ENCODE measurements at regions not wholly inside any gene's neighbourhood (a gene's known extent, or its start where the extent isn't known, plus 50 kb on each side); places are given as distances from the start of the nearest gene placed in this dataset.

DNA sequence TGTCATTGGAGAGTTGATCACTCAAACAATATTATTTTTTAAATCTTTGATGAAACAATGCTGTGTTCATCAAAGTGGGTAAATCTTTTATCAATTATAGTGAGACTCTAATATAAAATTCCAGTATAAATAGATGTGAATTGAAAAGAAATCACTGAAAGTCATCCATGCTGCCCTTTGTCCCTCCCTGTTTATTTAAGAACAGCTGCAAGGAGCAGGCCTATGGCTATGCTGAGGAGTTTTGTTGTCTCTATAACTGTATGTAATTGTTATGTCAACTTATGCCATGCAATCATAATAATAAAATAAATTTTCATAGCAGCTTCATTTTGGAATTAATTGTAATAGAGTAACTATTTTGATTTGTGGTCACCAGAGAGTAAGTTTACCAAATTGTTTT is 1272.4 kb upstream of the ADGRL4 start:
- no peaks in the 10 kb centered on the region for H3K36me3 ChIP-seq (ENCODE audit: control insufficient read depth in 2 of 2, insufficient read depth in 2 of 2, low read length in 1 of 2)
- H3K4me3 ChIP-seq (ENCODE audit: low read depth in 1 of 2, low read length in 2 of 2) = no peak overlapping the region
- no peaks in the 10 kb centered on the region for H3K9me3 ChIP-seq (ENCODE audit: control insufficient read depth in 2 of 2, insufficient read depth in 1 of 2, low read depth in 1 of 2, low read length in 1 of 2)
- H3K4me1 ChIP-seq (ENCODE audit: control insufficient read depth in 2 of 2, insufficient read depth in 2 of 2, low read length in 1 of 2) = no peaks in the 10 kb centered on the region
- no peak overlapping the region for H3K27ac ChIP-seq (ENCODE audit: low read depth in 2 of 2, low read length in 1 of 2)
- H3K27me3 ChIP-seq (ENCODE audit: control insufficient read depth in 1 of 2, insufficient read depth in 2 of 2, low read length in 2 of 2) = no peaks in the 10 kb centered on the region

DNA sequence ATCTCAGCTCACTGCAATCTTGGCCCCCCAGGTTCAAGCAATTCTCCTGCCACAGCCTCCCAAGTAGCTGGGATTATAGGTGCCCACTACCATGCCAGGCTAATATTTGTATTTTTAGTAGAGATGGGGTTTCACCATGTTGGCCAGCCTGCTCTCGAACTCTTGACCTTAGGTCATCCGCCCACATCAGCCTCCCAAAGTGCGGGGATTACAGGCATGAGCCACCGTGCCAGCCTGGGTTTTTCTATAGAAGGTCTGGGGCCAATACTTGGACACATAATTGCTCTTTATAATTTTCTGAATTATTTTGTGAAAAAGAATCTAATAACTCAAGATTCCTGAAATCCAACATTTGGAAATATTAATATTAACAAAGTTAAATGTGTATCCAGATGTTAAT is 1267.7 kb upstream of the ADGRL4 start:
- no peak overlapping the region for H3K27ac ChIP-seq (ENCODE audit: low read depth in 2 of 2, low read length in 1 of 2)
- H3K27me3 ChIP-seq (ENCODE audit: control insufficient read depth in 1 of 2, insufficient read depth in 2 of 2, low read length in 2 of 2) = no peaks in the 10 kb centered on the region
- 91 to 93% methylated on average over 4 of the region's 4 CpGs for WGBS, 2 donors
- no peaks in the 10 kb centered on the region for H3K36me3 ChIP-seq (ENCODE audit: control insufficient read depth in 2 of 2, insufficient read depth in 2 of 2, low read length in 1 of 2)
- H3K9me3 ChIP-seq (ENCODE audit: control insufficient read depth in 2 of 2, insufficient read depth in 1 of 2, low read depth in 1 of 2, low read length in 1 of 2) = no peaks in the 10 kb centered on the region
- no peaks in the 10 kb centered on the region for H3K4me1 ChIP-seq (ENCODE audit: control insufficient read depth in 2 of 2, insufficient read depth in 2 of 2, low read length in 1 of 2)
- H3K4me3 ChIP-seq (ENCODE audit: low read depth in 1 of 2, low read length in 2 of 2) = no peak overlapping the region

DNA sequence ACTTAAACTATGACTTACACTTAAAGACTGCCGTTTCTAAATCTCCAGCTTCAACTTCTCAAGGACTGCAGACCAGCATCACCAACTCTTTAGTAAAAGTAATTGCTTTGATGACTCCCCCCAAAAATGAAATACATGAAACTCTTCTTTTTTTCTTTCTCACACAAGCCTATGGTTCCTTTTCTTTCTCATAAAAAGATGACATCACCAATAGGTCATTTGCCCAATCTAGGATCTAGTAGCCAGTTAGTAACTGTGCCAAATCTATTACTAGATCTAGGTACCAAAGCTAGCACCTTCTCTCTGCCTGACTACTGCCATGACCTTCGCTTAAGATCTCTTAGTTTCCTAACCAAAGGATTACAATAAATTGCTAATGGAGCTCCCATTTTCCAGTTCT is 1266.0 kb upstream of the ADGRL4 start:
- no peaks in the 10 kb centered on the region for H3K27me3 ChIP-seq (ENCODE audit: control insufficient read depth in 1 of 2, insufficient read depth in 2 of 2, low read length in 2 of 2)
- WGBS, 2 donors = 81 to 83% methylated on average over 2 of the region's 2 CpGs

DNA sequence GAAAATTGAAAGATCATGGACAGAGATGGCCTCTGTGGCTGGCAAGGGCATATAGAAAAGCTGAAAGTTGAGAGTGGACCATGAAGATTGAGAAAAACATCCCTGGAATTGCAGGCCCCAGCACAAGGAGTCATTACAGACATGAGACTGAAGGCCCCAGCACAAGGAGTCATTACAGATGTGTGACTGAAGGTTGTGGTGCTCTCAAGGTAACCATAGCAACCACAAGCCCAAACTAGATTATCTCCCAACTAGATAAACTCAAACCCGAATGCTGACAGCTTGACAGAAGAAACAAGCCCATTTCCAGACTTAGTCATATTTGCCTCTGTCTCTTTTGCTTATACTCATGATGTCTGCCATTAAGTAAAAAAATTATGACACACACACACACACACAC is 1252.1 kb upstream of the ADGRL4 start:
- Histone ChIP-seq H3K36me3 (ENCODE audit: control insufficient read depth in 2 of 2, insufficient read depth in 2 of 2, low read length in 1 of 2) (no peaks in the 10 kb centered on the region), H3K4me1 (ENCODE audit: control insufficient read depth in 2 of 2, insufficient read depth in 2 of 2, low read length in 1 of 2) (peaks cover 0 to 2% of the 10 kb centered on the region in 2 donors), H3K27ac (ENCODE audit: low read depth in 2 of 2, low read length in 1 of 2) (no peak overlapping the region), H3K9me3 (ENCODE audit: control insufficient read depth in 2 of 2, insufficient read depth in 1 of 2, low read depth in 1 of 2, low read length in 1 of 2) (peaks cover 6 to 9% of the 10 kb centered on the region in 2 donors), H3K27me3 (ENCODE audit: control insufficient read depth in 1 of 2, insufficient read depth in 2 of 2, low read length in 2 of 2) (no peaks in the 10 kb centered on the region), H3K4me3 (ENCODE audit: low read depth in 1 of 2, low read length in 2 of 2) (no peak overlapping the region)
- WGBS, 2 donors = 29 to 38% methylated on average over 1 of the region's 1 CpG

More for the DNA sequence above, 1266.0 kb upstream of the ADGRL4 start:
- H3K36me3 ChIP-seq (ENCODE audit: control insufficient read depth in 2 of 2, insufficient read depth in 2 of 2, low read length in 1 of 2) = no peaks in the 10 kb centered on the region
- H3K9me3 ChIP-seq (ENCODE audit: control insufficient read depth in 2 of 2, insufficient read depth in 1 of 2, low read depth in 1 of 2, low read length in 1 of 2) = no peaks in the 10 kb centered on the region
- H3K27ac ChIP-seq (ENCODE audit: low read depth in 2 of 2, low read length in 1 of 2) = no peak overlapping the region
- H3K4me3 ChIP-seq (ENCODE audit: low read depth in 1 of 2, low read length in 2 of 2) = no peak overlapping the region
- H3K4me1 ChIP-seq (ENCODE audit: control insufficient read depth in 2 of 2, insufficient read depth in 2 of 2, low read length in 1 of 2) = no peaks in the 10 kb centered on the region

DNA sequence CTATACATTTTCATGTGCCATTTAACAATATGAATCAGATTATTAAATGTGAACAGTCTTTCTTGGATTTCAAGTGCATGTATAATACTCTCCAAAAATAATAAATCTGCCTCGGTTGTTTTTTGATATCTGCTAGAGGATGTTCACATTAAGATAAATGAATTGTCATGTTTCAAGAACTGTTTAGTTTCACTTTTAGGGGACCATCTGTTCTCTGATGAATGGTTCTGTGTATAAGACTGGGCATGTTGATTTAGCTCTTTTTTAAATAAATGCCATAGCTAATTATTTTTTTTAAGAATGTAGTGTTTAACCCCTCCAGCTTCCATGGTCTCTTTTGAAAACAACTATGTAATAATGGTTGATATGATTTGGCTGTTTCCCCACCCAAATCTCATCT is 1245.1 kb upstream of the ADGRL4 start:
- no peaks in the 10 kb centered on the region for H3K9me3 ChIP-seq (ENCODE audit: control insufficient read depth in 2 of 2, insufficient read depth in 1 of 2, low read depth in 1 of 2, low read length in 1 of 2)
- H3K36me3 ChIP-seq (ENCODE audit: control insufficient read depth in 2 of 2, insufficient read depth in 2 of 2, low read length in 1 of 2) = no peaks in the 10 kb centered on the region
- no peak overlapping the region for H3K4me3 ChIP-seq (ENCODE audit: low read depth in 1 of 2, low read length in 2 of 2)
- no peaks in the 10 kb centered on the region for H3K4me1 ChIP-seq (ENCODE audit: control insufficient read depth in 2 of 2, insufficient read depth in 2 of 2, low read length in 1 of 2)
- no peaks in the 10 kb centered on the region for H3K27me3 ChIP-seq (ENCODE audit: control insufficient read depth in 1 of 2, insufficient read depth in 2 of 2, low read length in 2 of 2)
- no peak overlapping the region for H3K27ac ChIP-seq (ENCODE audit: low read depth in 2 of 2, low read length in 1 of 2)
- 15 to 34% methylated on average over 1 of the region's 1 CpG for WGBS, 2 donors

DNA sequence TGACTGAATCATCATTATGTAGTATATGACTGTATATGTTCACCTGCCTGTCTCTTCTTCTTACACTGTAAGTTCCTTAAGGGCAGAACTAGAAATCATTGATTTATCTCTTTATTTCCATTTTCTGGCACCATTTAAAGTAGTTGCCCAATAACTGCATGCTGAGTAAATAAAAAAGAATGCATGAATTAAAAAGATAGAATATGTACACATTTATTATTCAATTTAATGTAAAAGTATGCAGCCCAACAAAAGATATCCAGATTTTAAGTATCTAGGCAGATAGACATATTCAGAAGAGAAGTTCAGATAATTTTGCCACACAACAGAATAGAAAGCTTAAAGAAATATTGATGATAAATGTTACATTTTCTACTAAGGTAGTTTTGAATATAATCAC is 1244.6 kb upstream of the ADGRL4 start:
- Histone ChIP-seq H3K4me3 (ENCODE audit: low read depth in 1 of 2, low read length in 2 of 2) (no peak overlapping the region), H3K36me3 (ENCODE audit: control insufficient read depth in 2 of 2, insufficient read depth in 2 of 2, low read length in 1 of 2) (no peaks in the 10 kb centered on the region), H3K27me3 (ENCODE audit: control insufficient read depth in 1 of 2, insufficient read depth in 2 of 2, low read length in 2 of 2) (no peaks in the 10 kb centered on the region), H3K4me1 (ENCODE audit: control insufficient read depth in 2 of 2, insufficient read depth in 2 of 2, low read length in 1 of 2) (no peaks in the 10 kb centered on the region), H3K27ac (ENCODE audit: low read depth in 2 of 2, low read length in 1 of 2) (no peak overlapping the region), H3K9me3 (ENCODE audit: control insufficient read depth in 2 of 2, insufficient read depth in 1 of 2, low read depth in 1 of 2, low read length in 1 of 2) (no peaks in the 10 kb centered on the region)

DNA sequence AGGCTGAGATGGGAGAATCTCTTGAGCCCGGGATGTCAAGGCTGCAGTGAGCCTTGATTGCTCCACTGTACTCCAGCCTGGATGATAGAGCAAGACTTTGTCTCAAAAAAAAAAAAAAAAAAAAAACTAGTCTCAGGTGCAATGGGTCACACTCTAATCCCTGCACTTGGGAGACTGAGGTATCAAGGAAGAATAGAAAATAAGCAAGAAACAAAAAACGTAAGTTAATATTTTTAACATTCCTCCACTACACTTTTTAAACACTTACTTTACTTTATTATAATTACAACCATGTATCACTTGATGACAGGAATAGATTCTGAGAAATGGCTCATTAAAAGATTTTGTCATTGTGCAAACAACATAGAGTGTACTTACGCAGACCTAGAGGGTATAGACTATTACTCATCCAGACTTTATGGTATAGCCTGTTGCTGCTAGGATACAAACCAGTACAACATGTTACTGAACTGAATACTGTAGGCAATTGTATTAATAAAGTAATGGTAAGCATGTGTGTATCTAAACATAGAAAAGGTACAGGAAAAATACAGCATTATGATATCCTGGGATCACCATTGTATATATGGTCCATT is 1244.1 kb upstream of the ADGRL4 start:
- no peaks in the 10 kb centered on the region for H3K4me1 ChIP-seq (ENCODE audit: control insufficient read depth in 2 of 2, insufficient read depth in 2 of 2, low read length in 1 of 2)
- H3K36me3 ChIP-seq (ENCODE audit: control insufficient read depth in 2 of 2, insufficient read depth in 2 of 2, low read length in 1 of 2) = no peaks in the 10 kb centered on the region
- H3K9me3 ChIP-seq (ENCODE audit: control insufficient read depth in 2 of 2, insufficient read depth in 1 of 2, low read depth in 1 of 2, low read length in 1 of 2) = no peaks in the 10 kb centered on the region
- no peak overlapping the region for H3K27ac ChIP-seq (ENCODE audit: low read depth in 2 of 2, low read length in 1 of 2)
- no peaks in the 10 kb centered on the region for H3K27me3 ChIP-seq (ENCODE audit: control insufficient read depth in 1 of 2, insufficient read depth in 2 of 2, low read length in 2 of 2)
- H3K4me3 ChIP-seq (ENCODE audit: low read depth in 1 of 2, low read length in 2 of 2) = no peak overlapping the region
- 69 to 74% methylated on average over 3 of the region's 3 CpGs for WGBS, 2 donors

DNA sequence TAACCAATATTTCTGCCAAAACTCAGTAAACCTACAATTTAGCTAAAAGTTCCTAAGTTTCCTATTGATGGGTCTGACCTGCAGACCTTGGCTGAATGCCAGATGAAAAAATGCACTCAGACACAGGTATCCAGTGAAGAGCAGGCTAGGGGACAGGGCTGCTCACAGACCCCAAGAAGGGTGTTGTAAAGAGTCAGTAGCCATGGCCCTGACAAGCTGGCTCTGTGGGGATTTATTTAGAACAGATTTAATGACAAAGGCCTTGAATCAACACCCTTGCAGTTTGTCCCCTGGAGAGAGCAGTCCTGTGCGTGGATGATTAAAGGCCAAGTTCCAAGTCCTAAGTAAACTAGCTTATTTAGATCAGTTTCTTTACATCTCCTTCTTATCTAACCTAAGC is 1243.2 kb upstream of the ADGRL4 start:
- 80 to 84% methylated on average over 1 of the region's 1 CpG for WGBS, 2 donors
- no peaks in the 10 kb centered on the region for H3K36me3 ChIP-seq (ENCODE audit: control insufficient read depth in 2 of 2, insufficient read depth in 2 of 2, low read length in 1 of 2)
- no peak overlapping the region for H3K4me3 ChIP-seq (ENCODE audit: low read depth in 1 of 2, low read length in 2 of 2)
- H3K9me3 ChIP-seq (ENCODE audit: control insufficient read depth in 2 of 2, insufficient read depth in 1 of 2, low read depth in 1 of 2, low read length in 1 of 2) = no peaks in the 10 kb centered on the region
- H3K27me3 ChIP-seq (ENCODE audit: control insufficient read depth in 1 of 2, insufficient read depth in 2 of 2, low read length in 2 of 2) = no peaks in the 10 kb centered on the region
- no peaks in the 10 kb centered on the region for H3K4me1 ChIP-seq (ENCODE audit: control insufficient read depth in 2 of 2, insufficient read depth in 2 of 2, low read length in 1 of 2)
- no peak overlapping the region for H3K27ac ChIP-seq (ENCODE audit: low read depth in 2 of 2, low read length in 1 of 2)

DNA sequence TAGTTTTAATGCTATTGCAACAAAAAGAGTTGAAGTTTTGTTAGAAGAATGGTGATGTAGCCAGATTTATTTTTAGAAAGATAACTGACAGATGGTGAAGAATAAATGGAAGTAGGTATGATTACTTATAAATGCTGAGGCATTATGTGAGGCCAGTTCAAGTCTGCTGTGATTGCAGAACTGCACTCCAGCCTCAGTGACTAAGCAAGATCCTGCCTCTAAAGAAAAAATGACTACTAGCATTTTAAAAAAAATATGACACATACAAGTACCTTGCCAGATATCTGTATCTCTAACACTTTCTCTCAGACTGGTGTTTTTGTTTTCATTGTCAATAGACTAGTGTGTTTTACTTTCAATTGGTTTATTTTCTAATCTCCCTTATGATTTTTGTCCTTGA is 1242.4 kb upstream of the ADGRL4 start:
- Histone ChIP-seq H3K4me1 (ENCODE audit: control insufficient read depth in 2 of 2, insufficient read depth in 2 of 2, low read length in 1 of 2) (no peaks in the 10 kb centered on the region), H3K27me3 (ENCODE audit: control insufficient read depth in 1 of 2, insufficient read depth in 2 of 2, low read length in 2 of 2) (no peaks in the 10 kb centered on the region), H3K27ac (ENCODE audit: low read depth in 2 of 2, low read length in 1 of 2) (no peak overlapping the region), H3K9me3 (ENCODE audit: control insufficient read depth in 2 of 2, insufficient read depth in 1 of 2, low read depth in 1 of 2, low read length in 1 of 2) (no peaks in the 10 kb centered on the region), H3K36me3 (ENCODE audit: control insufficient read depth in 2 of 2, insufficient read depth in 2 of 2, low read length in 1 of 2) (no peaks in the 10 kb centered on the region), H3K4me3 (ENCODE audit: low read depth in 1 of 2, low read length in 2 of 2) (no peak overlapping the region)

DNA sequence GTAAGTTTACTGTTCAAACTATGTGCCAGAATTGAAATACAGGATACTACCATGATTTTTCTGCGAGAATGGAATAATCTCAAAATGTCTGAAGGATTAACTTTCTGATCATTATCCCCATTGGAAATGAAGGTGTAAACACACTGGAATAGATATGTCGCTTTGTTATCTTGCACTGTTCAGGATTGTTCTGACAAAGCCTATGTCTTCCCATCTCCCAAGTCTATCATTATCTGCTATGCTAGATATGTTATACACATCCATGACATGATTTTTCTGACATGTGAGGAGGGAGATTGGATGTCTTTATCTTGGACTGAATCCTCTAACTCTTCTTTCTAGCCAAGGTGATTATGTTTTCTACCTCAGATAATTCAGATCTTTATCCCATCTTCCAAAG is 1239.3 kb upstream of the ADGRL4 start:
- Histone ChIP-seq H3K27ac (ENCODE audit: low read depth in 2 of 2, low read length in 1 of 2) (no peak overlapping the region), H3K27me3 (ENCODE audit: control insufficient read depth in 1 of 2, insufficient read depth in 2 of 2, low read length in 2 of 2) (no peaks in the 10 kb centered on the region), H3K4me3 (ENCODE audit: low read depth in 1 of 2, low read length in 2 of 2) (no peak overlapping the region), H3K9me3 (ENCODE audit: control insufficient read depth in 2 of 2, insufficient read depth in 1 of 2, low read depth in 1 of 2, low read length in 1 of 2) (no peaks in the 10 kb centered on the region), H3K4me1 (ENCODE audit: control insufficient read depth in 2 of 2, insufficient read depth in 2 of 2, low read length in 1 of 2) (no peaks in the 10 kb centered on the region), H3K36me3 (ENCODE audit: control insufficient read depth in 2 of 2, insufficient read depth in 2 of 2, low read length in 1 of 2) (no peaks in the 10 kb centered on the region)
- 86 to 89% methylated on average over 2 of the region's 2 CpGs for WGBS, 2 donors

All from esophagus (tissue), 2 donors.